ENCODE measurements at regions not wholly inside any gene's neighbourhood (a gene's known extent, or its start where the extent isn't known, plus 50 kb on each side); places are given as distances from the start of the nearest gene placed in this dataset.

DNA sequence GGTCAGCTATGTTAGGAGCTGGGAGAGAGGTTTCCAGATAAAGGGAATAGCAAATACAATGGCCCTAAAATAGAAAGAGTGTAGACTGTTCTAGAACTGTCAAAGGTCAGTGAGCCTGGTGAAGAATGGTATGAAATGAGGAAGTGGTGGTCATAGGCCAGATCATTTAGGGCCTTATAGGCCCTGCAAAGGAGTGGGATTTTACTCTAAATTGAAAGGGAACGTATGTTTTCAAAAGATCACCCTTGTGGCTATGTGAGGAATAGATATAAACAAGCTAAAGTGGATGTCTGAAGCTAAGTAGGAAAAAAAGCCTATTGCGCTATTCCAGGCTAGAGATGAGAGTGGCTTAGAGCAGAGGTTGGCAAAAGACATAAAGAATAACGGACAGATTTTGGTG lies 70.7 kb upstream of the TDRD3 start:
- H3K4me2 ChIP-seq (ENCODE audit: low read depth, low read length) = no peak overlapping the region
- H3K14ac ChIP-seq (replicated peaks; ENCODE audit: low read depth, low read length) = no peak overlapping the region
- no peak overlapping the region for H3K56ac ChIP-seq (ENCODE audit: extremely low read depth, insufficient read depth, low read length)
- dilution Hi-C loops (cut with HindIII; ENCODE audit: low sequenced_read_pairs, unreplicated experiment) = no loop called here
- intact Hi-C loops (cut with micrococcal nuclease) = no loop called here
- no peak for TF ChIP-seq USF2 (IDR thresholded peaks at IDR 0.05; ENCODE audit: low read depth, low read length)
- no peak for TF ChIP-seq RCOR1 (IDR thresholded peaks at IDR 0.05; ENCODE audit: insufficient replicate concordance, low read length)
- TF ChIP-seq SMC3 (IDR thresholded peaks at IDR 0.05; ENCODE audit: low read depth, low read length) = no peak
- TF ChIP-seq NFE2L2 (IDR thresholded peaks at IDR 0.05; ENCODE audit: low read depth, low read length) = no peak
- no peak for TF ChIP-seq POLR2A (IDR thresholded peaks at IDR 0.05; ENCODE audit: low read depth, low read length)
- no peak for TF ChIP-seq MAZ (IDR thresholded peaks at IDR 0.05; ENCODE audit: borderline replicate concordance, low read depth, low read length)
- TF ChIP-seq BHLHE40 (IDR thresholded peaks at IDR 0.05; ENCODE audit: low read depth, low read length) = no peak
- no peak for TF ChIP-seq RAD21 (IDR thresholded peaks at IDR 0.05; ENCODE audit: low read length)
- no peak for TF ChIP-seq CEBPB (IDR thresholded peaks at IDR 0.05; ENCODE audit: low read depth, low read length)
- TF ChIP-seq RFX5 (IDR thresholded peaks at IDR 0.05; ENCODE audit: low read depth, low read length) = no peak
- no peak for TF ChIP-seq FOS (IDR thresholded peaks at IDR 0.05; ENCODE audit: low read depth, low read length)
- no peak for TF ChIP-seq ELK1 (IDR thresholded peaks at IDR 0.05; ENCODE audit: borderline replicate concordance, low read depth, low read length)
- TF ChIP-seq, protein P1, sequence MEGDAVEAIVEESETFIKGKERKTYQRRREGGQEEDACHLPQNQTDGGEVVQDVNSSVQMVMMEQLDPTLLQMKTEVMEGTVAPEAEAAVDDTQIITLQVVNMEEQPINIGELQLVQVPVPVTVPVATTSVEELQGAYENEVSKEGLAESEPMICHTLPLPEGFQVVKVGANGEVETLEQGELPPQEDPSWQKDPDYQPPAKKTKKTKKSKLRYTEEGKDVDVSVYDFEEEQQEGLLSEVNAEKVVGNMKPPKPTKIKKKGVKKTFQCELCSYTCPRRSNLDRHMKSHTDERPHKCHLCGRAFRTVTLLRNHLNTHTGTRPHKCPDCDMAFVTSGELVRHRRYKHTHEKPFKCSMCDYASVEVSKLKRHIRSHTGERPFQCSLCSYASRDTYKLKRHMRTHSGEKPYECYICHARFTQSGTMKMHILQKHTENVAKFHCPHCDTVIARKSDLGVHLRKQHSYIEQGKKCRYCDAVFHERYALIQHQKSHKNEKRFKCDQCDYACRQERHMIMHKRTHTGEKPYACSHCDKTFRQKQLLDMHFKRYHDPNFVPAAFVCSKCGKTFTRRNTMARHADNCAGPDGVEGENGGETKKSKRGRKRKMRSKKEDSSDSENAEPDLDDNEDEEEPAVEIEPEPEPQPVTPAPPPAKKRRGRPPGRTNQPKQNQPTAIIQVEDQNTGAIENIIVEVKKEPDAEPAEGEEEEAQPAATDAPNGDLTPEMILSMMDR (conservative IDR thresholded peaks at IDR 0.05; ENCODE audit: low read depth, low read length) = no peak
- TF ChIP-seq MXI1 (IDR thresholded peaks at IDR 0.05; ENCODE audit: borderline replicate concordance, low read depth, low read length) = no peak
- no peak for TF ChIP-seq CHD1 (IDR thresholded peaks at IDR 0.05; ENCODE audit: low read depth, low read length)
- TF ChIP-seq MAFK (IDR thresholded peaks at IDR 0.05; ENCODE audit: low read depth, low read length) = no peak
- no peak overlapping the region for H3K9ac ChIP-seq (ENCODE audit: low read depth, low read length)
- 89% methylated on average over 3 of the region's 3 CpGs; no CpG with 5 or more reads in 1 of the 2 experiments for WGBS, 2 experiments (ENCODE audit: extremely low coverage in 2 of 2, insufficient read length in 1 of 2)
- H4K20me1 ChIP-seq (ENCODE audit: insufficient read depth, low read length) = no peaks in the 10 kb centered on the region
- no peak overlapping the region for H4K5ac ChIP-seq (ENCODE audit: low read depth, low read length)
- H3K18ac ChIP-seq (ENCODE audit: low read depth, low read length) = no peak overlapping the region
- in situ Hi-C loops (cut with MboI; ENCODE audit: low sequenced_read_pairs) = loop anchor here (25.0 kb wide), 2 partner anchors 639 to 939 kb away; no protein-coding TSS in a partner anchor
- H3K9me1 ChIP-seq (ENCODE audit: insufficient read depth, low read length) = no peaks in the 10 kb centered on the region; the same call in 1 of the 2 replicates
- H3K4me3 ChIP-seq (ENCODE audit: insufficient read depth, low read depth, low read length) = no peak overlapping the region
- no peak overlapping the region for H2BK5ac ChIP-seq (ENCODE audit: low read depth, low read length, poor library complexity, severe bottlenecking)
- no peak overlapping the region for H3K23ac ChIP-seq (ENCODE audit: low read depth, low read length)
- no peak overlapping the region for H2AK9ac ChIP-seq (replicated peaks; ENCODE audit: low read depth, low read length, poor library complexity)
- H2BK120ac ChIP-seq (ENCODE audit: low read depth, low read length) = no peak overlapping the region
- no peaks in the 10 kb centered on the region; the same call in 1 of the 2 replicates for H3K27me3 ChIP-seq (ENCODE audit: control insufficient read depth, insufficient read depth, low read length)
- H2AFZ ChIP-seq (replicated peaks; ENCODE audit: low read length, poor library complexity) = no peak overlapping the region
- peaks cover 2% of the 10 kb centered on the region; the same call in 1 of the 2 replicates for H3K4me1 ChIP-seq (ENCODE audit: control insufficient read depth, insufficient read depth, low read length)
- ATAC-seq (ENCODE audit: low read depth) (no peak), DNase-seq (no peak)
- BruUV-seq (replicated peaks) = no TSS peak
- no peaks in the 10 kb centered on the region for H3K36me3 ChIP-seq (ENCODE audit: control insufficient read depth, insufficient read depth, low read length)
- H3K4ac ChIP-seq (ENCODE audit: low read depth, low read length) = no peak overlapping the region
- H3K79me1 ChIP-seq (ENCODE audit: low read depth in 1 of 2, low read length in 2 of 2) = no peaks in the 10 kb centered on the region
- no peak overlapping the region for H4K91ac ChIP-seq (ENCODE audit: insufficient read depth, low read depth, low read length)
- no peak overlapping the region for H3K27ac ChIP-seq (ENCODE audit: insufficient read depth, low read length)
- CTCF ChIA-PET = interaction anchor here (0.6 to 1.1 kb wide), 5 partner anchors 8 to 411 kb away, joined by 3 to 6 read pairs (median 3); no protein-coding TSS in a partner anchor
- no peak overlapping the region for H2BK15ac ChIP-seq (ENCODE audit: low read depth, low read length)
- H4K8ac ChIP-seq (ENCODE audit: low read depth in 2 of 2, low read length in 2 of 2) = no peak overlapping the region
- no peak overlapping the region for H2AK5ac ChIP-seq (ENCODE audit: low read depth, low read length)
- H2BK20ac ChIP-seq (ENCODE audit: low read depth, low read length) = no peak overlapping the region
- H3K9me3 ChIP-seq (ENCODE audit: control insufficient read depth, insufficient read depth, low read length) = no peaks in the 10 kb centered on the region
- POLR2A ChIA-PET (ENCODE audit: unreplicated experiment) = no interaction called here

Measured in IMR-90 (cell line).